GM12873 (cell line): ENCODE measurements at regions not wholly inside any gene's neighbourhood (a gene's known extent, or its start where the extent isn't known, plus 50 kb on each side); places are given as distances from the start of the nearest gene placed in this dataset.

Experiments used
- TF ChIP-seq, protein P1 (sequence below): IDR thresholded peaks from 2 replicates; pipeline ENCODE4 v1.5.1; 2012; ENCODE audit warnings: low read depth, mild to moderate bottlenecking, moderate library complexity, low read length, control low read depth; ENCODE audit not compliant: insufficient read depth; ENCODE audit errors: missing control alignments

GRCh38 chr5:82777106-82777505, 300.1 kb downstream of the TMEM167A start:
- TF ChIP-seq, protein P1, sequence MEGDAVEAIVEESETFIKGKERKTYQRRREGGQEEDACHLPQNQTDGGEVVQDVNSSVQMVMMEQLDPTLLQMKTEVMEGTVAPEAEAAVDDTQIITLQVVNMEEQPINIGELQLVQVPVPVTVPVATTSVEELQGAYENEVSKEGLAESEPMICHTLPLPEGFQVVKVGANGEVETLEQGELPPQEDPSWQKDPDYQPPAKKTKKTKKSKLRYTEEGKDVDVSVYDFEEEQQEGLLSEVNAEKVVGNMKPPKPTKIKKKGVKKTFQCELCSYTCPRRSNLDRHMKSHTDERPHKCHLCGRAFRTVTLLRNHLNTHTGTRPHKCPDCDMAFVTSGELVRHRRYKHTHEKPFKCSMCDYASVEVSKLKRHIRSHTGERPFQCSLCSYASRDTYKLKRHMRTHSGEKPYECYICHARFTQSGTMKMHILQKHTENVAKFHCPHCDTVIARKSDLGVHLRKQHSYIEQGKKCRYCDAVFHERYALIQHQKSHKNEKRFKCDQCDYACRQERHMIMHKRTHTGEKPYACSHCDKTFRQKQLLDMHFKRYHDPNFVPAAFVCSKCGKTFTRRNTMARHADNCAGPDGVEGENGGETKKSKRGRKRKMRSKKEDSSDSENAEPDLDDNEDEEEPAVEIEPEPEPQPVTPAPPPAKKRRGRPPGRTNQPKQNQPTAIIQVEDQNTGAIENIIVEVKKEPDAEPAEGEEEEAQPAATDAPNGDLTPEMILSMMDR: no peak

GRCh38 chr5:82772281-82772680, 304.9 kb downstream of the TMEM167A start:
- TF ChIP-seq, protein P1: no peak

DNA sequence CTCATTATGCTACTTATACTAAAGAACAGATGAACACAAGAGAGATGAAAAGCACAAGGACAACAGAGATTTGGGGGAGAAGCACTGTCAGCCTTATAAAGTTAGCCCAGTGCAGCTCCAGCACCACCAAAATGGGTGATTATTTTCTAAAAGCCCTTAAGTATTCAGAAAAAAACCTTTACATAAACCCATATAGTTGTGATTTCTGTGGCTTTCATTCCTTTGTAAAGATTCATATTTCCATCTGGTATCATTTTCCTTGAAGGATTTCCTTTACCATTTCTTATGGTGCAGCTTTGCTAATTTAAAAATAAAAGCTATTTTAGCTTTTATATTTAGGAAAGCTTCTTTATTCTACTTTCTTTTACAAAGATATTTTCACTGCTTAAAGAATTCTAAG, 311.0 kb downstream of the TMEM167A start:
- TF ChIP-seq, protein P1: no peak

DNA sequence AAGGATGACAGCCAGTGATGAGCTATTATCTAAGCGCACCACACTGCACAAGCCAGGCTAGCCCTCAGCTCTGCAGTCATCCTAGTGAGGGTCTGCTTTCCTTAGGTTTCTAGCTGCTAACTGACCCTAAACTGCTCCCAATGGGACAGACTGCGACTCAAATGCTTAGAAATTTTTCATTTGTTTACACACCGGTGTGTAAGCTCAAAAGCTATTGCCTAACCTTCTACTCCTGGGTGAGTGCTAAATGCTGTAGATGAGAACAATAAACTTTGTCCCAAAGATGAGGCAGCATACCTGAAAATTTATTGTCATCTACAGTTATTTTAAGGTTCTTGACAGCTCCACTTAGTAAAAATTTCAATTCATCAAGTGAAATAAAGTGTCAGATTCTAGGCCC, 311.4 kb downstream of the TMEM167A start:
- TF ChIP-seq, protein P1: no peak

GRCh38 chr5:82760856-82761255, 316.3 kb downstream of the TMEM167A start:
- TF ChIP-seq, protein P1: no peak

- TF ChIP-seq, protein P1: no peak
These were observed 318.3 kb downstream of the TMEM167A start for GRCh38 chr5:82758881-82759280.

DNA sequence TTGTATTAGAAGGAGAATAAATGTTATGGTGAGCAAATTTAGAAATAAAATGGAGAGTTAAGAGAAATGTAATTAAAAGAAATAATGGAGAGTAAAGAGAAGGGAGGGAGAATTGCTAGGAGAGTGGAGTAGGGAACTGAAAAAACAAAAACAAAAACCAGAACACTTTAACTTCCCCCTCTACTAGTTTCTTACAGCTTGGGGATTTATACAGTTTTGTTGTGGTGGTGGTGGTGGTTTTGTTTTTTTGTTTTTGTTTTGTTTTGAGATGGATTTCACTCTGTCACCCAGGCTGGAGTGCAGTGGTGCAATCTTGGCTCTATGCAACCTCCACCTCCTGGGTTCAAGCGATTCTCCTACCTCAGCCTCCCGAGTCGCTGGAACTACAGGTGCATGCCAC, 322.4 kb downstream of the TMEM167A start:
- TF ChIP-seq, protein P1: no peak

DNA sequence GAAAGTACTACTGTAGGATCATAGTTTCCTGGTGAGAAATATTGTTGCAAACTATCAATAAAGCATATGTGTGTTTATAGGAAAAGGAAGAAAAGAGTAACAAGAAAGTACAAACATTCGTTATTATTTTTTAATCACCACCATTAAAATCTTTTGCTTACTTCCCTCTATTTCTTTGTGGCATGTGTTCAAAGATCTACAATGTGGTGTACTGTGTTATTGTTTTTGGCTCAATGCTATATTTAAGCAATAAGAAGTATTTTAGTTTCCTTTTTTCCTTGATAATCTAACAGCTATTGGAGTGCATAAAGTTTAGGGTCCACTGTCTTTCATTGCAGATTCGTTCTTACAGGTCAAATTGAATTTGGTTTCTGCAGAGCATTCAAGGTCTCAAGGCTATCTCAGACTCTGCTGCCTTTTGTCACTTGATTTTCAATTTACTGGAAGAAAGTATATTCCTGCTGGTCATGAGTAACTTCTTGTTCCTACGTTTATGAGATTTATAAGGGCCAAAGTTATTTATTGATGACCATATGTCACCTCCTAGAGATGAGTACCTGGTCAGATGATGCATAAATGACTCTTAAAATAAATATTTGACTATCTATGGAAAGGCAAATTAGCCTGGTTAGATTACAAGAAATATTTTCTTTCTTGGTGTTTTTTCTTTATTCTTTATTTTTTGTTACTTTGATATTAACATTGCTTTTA, 323.0 kb downstream of the TMEM167A start:
- TF ChIP-seq, protein P1: no peak
